ENCODE measurements at regions not wholly inside any gene's neighbourhood (a gene's known extent, or its start where the extent isn't known, plus 50 kb on each side); places are given as distances from the start of the nearest gene placed in this dataset.

DNA sequence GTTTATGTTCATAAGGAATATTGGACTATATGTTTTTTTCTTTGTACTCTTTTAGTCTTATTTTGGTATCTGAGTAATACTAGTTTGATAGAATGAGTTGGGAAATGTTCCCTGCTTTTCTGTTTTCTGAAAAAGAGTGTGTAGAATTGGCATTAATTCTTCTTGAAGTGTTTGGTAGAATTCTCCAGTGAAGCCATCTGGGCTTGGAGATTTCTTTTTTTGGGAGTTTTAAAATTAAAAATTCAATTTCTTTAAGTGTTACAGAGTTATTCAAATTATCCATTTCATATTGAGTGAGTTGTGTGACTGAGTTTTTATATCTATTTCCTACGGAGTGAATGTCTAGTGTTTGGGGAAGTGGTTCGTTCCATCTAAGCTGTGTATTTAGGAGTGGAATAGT, 80.6 kb upstream of the HS6ST1 start:
- TF ChIP-seq, protein P1, sequence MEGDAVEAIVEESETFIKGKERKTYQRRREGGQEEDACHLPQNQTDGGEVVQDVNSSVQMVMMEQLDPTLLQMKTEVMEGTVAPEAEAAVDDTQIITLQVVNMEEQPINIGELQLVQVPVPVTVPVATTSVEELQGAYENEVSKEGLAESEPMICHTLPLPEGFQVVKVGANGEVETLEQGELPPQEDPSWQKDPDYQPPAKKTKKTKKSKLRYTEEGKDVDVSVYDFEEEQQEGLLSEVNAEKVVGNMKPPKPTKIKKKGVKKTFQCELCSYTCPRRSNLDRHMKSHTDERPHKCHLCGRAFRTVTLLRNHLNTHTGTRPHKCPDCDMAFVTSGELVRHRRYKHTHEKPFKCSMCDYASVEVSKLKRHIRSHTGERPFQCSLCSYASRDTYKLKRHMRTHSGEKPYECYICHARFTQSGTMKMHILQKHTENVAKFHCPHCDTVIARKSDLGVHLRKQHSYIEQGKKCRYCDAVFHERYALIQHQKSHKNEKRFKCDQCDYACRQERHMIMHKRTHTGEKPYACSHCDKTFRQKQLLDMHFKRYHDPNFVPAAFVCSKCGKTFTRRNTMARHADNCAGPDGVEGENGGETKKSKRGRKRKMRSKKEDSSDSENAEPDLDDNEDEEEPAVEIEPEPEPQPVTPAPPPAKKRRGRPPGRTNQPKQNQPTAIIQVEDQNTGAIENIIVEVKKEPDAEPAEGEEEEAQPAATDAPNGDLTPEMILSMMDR (conservative IDR thresholded peaks at IDR 0.05), result no peak
- TF ChIP-seq EZH2 (IDR thresholded peaks at IDR 0.05; ENCODE audit: low read depth), result no peak
